SK-N-SH (cell line): ENCODE measurements at regions not wholly inside any gene's neighbourhood (a gene's known extent, or its start where the extent isn't known, plus 50 kb on each side); places are given as distances from the start of the nearest gene placed in this dataset.

ENCODE experiments used
- CTCF ChIA-PET: fragments of 300-600, 350-600 bp; formaldehyde crosslinking; extraction: SDS; loops from one replicate; lab custom pipeline; 2021; lab: Yijun Ruan, JAX
- POLR2A ChIA-PET: fragments of 350-600 bp; sonication (Branson Sonifier 250); formaldehyde crosslinking; extraction: SDS; loops from one replicate; lab custom pipeline; 2020; ENCODE audit warnings: antibody characterized with exemption, inconsistent platforms; lab: Yijun Ruan, JAX
- DNase-seq: peaks from one replicate; pipeline ENCODE4 v3.0.0; 2012
- H2AFZ ChIP-seq: fragments of 200-600 bp; sonication (generic); 2 replicates; pipeline ENCODE4 v1.8.1; 2016; ENCODE audit warnings: antibody characterized with exemption, mild to moderate bottlenecking, low read depth
- H3F3A ChIP-seq: fragments of 200-600 bp; sonication (generic); replicated peaks from 2 replicates; pipeline ENCODE3; 2016; ENCODE audit warnings: antibody characterized with exemption, mild to moderate bottlenecking; ENCODE audit not compliant: insufficient read depth
- H3K27ac ChIP-seq, 2 experiments: fragments of 200-500 bp in 1 of 2; fragments of 200-600 bp in 1 of 2; sonication (Bioruptor generic) in 1 of 2; sonication (generic), shearing (Covaris generic) in 1 of 2; 2 replicates each; pipeline versions ENCODE4 v1.5.1 to v1.6.1; 2014 to 2016; ENCODE audit warnings: low read depth in 2 of 2, inconsistent platforms in 1 of 2, low read length in 1 of 2, mild to moderate bottlenecking in 1 of 2, mixed read lengths in 1 of 2
- H3K27me3 ChIP-seq: fragments of 200-600 bp; sonication (generic), shearing (Covaris generic); 2 replicates; pipeline ENCODE4 v1.6.1; 2016; ENCODE audit warnings: mixed run types; ENCODE audit not compliant: insufficient read depth
- H3K36me3 ChIP-seq, 2 experiments: fragments of 200-500 bp in 1 of 2; fragments of 200-600 bp in 1 of 2; sonication (Bioruptor generic) in 1 of 2; sonication (generic) in 1 of 2; replicated peaks in 1 of 2; 2 replicates each; pipeline versions ENCODE3 to v1.5.1; 2014 to 2016; ENCODE audit warnings: low read length in 1 of 2, mild to moderate bottlenecking in 1 of 2; ENCODE audit not compliant: insufficient read depth in 2 of 2, control insufficient read depth in 1 of 2
- H3K4me1 ChIP-seq, 2 experiments: fragments of 200-500 bp in 1 of 2; fragments of 200-600 bp in 1 of 2; sonication (Bioruptor generic) in 1 of 2; sonication (generic), shearing (Covaris generic) in 1 of 2; 2 replicates each; pipeline versions ENCODE4 v1.5.1 to v1.6.1; 2014 to 2016; ENCODE audit warnings: low read depth in 1 of 2, low read length in 1 of 2, mixed run types in 1 of 2; ENCODE audit not compliant: insufficient read depth in 2 of 2, control insufficient read depth in 1 of 2
- H3K4me2 ChIP-seq: fragments of 200-600 bp; sonication (generic), shearing (Covaris generic); 2 replicates; pipeline ENCODE4 v1.6.1; 2017; ENCODE audit warnings: mixed run types
- H3K4me3 ChIP-seq, 2 experiments: fragments of 200-500 bp in 1 of 2; fragments of 200-600 bp in 1 of 2; sonication (Bioruptor generic) in 1 of 2; sonication (generic), shearing (Covaris generic) in 1 of 2; 2 replicates each; pipeline versions ENCODE4 v1.5.1 to v1.8.1; 2014 to 2016; ENCODE audit warnings: low read depth in 2 of 2, inconsistent platforms in 1 of 2, low read length in 1 of 2, mild to moderate bottlenecking in 1 of 2, mixed read lengths in 1 of 2, moderate library complexity in 1 of 2
- H3K79me2 ChIP-seq: fragments of 200-600 bp; sonication (generic); 2 replicates; pipeline ENCODE4 v1.8.1; 2017; ENCODE audit warnings: mild to moderate bottlenecking; ENCODE audit not compliant: insufficient read depth
- H3K9ac ChIP-seq: fragments of 200-600 bp; sonication (generic); 2 replicates; pipeline ENCODE4 v1.6.1; 2017; ENCODE audit warnings: mixed run types
- H3K9me2 ChIP-seq: fragments of 200-600 bp; sonication (generic); 2 replicates; pipeline ENCODE4 v1.6.1; 2017; ENCODE audit warnings: mixed run types
- H3K9me3 ChIP-seq: fragments of 200-600 bp; sonication (generic); 2 replicates; pipeline ENCODE4 v1.6.1; 2017; ENCODE audit warnings: mixed run types, mild to moderate bottlenecking, moderate library complexity
- H4K20me1 ChIP-seq: fragments of 200-600 bp; sonication (generic); 2 replicates; pipeline ENCODE4 v1.6.1; 2017; ENCODE audit warnings: mild to moderate bottlenecking, mixed run types; ENCODE audit not compliant: insufficient read depth
- FOXJ3 ChIP-seq: sonication (generic); formaldehyde crosslinking; IDR thresholded peaks from 2 replicates; pipeline ENCODE4 v1.5.1; 2020; ENCODE audit warnings: mild to moderate bottlenecking, missing genetic modification reagents
- GATA2 ChIP-seq: sonication (generic); formaldehyde crosslinking; IDR thresholded peaks from 2 replicates; pipeline ENCODE4 v1.5.0; 2020; ENCODE audit warnings: mild to moderate bottlenecking, missing genetic modification reagents
- MAX ChIP-seq: IDR thresholded peaks from 2 replicates; pipeline ENCODE4 v1.4.0; 2012; ENCODE audit warnings: low read depth
- MEF2A ChIP-seq: IDR thresholded peaks from 2 replicates; pipeline ENCODE4 v1.4.0; 2012; ENCODE audit warnings: low read depth, borderline replicate concordance
- MXI1 ChIP-seq: IDR thresholded peaks from 2 replicates; pipeline ENCODE4 v1.6.1; 2012; ENCODE audit warnings: mild to moderate bottlenecking, low read depth, low read length, improper control_type of control experiment
- NFIC ChIP-seq: IDR thresholded peaks from 2 replicates; pipeline ENCODE4 v1.4.0; 2012; ENCODE audit warnings: borderline replicate concordance
- NRF1 ChIP-seq: IDR thresholded peaks from 2 replicates; pipeline ENCODE4 v1.6.1; 2012; ENCODE audit warnings: low read depth, mild to moderate bottlenecking, low read length
- PBX3 ChIP-seq: IDR thresholded peaks from 2 replicates; pipeline ENCODE4; 2012
- POLR2AphosphoS5 ChIP-seq: IDR thresholded peaks from 2 replicates; pipeline ENCODE4 v1.6.1; 2012; ENCODE audit warnings: low read depth, low read length
- RAD21 ChIP-seq: IDR thresholded peaks from 2 replicates; pipeline ENCODE4 v1.6.1; 2012; ENCODE audit warnings: mild to moderate bottlenecking, low read length
- RCOR1 ChIP-seq: fragments of 150-350 bp; IDR thresholded peaks from 2 replicates; pipeline ENCODE4 v1.6.1; 2017; ENCODE audit warnings: antibody characterized with exemption, low read length
- REST ChIP-seq: IDR thresholded peaks from 2 replicates; pipeline ENCODE4 v1.6.1; 2012; ENCODE audit warnings: mild to moderate bottlenecking, low read depth, low read length, moderate library complexity
- RFX5 ChIP-seq: IDR thresholded peaks from 2 replicates; pipeline ENCODE4 v1.6.1; 2012; ENCODE audit warnings: mild to moderate bottlenecking, improper control_type of control experiment, low read length
- SIN3A ChIP-seq: IDR thresholded peaks from 2 replicates; pipeline ENCODE4 v1.6.1; 2012; ENCODE audit warnings: low read depth, mild to moderate bottlenecking, low read length, moderate library complexity, borderline replicate concordance
- SMC3 ChIP-seq: IDR thresholded peaks from 2 replicates; pipeline ENCODE4 v1.6.1; 2012; ENCODE audit warnings: low read depth, low read length, improper control_type of control experiment
- TAF1 ChIP-seq: IDR thresholded peaks from 2 replicates; pipeline ENCODE4 v1.6.1; 2012; ENCODE audit warnings: low read depth, mild to moderate bottlenecking, low read length, moderate library complexity, borderline replicate concordance
- USF1 ChIP-seq: IDR thresholded peaks from 2 replicates; pipeline ENCODE4 v1.4.0; 2012; ENCODE audit warnings: low read depth, borderline replicate concordance
- USF2 ChIP-seq: fragments of 150-350 bp; IDR thresholded peaks from 2 replicates; pipeline ENCODE4 v1.6.1; 2017; ENCODE audit warnings: antibody characterized with exemption, low read length, low read depth, borderline replicate concordance
- YY1 ChIP-seq: IDR thresholded peaks from 2 replicates; pipeline ENCODE4 v1.4.0; 2012; ENCODE audit warnings: low read depth, mild to moderate bottlenecking
- WGBS: methylation state at CpG from one replicate; pipeline ENCODE4 v1.1.6; 2017; ENCODE audit warnings: low lambda C conversion rate; 5-methylcytosine and 5-hydroxymethylcytosine counted together

DNA sequence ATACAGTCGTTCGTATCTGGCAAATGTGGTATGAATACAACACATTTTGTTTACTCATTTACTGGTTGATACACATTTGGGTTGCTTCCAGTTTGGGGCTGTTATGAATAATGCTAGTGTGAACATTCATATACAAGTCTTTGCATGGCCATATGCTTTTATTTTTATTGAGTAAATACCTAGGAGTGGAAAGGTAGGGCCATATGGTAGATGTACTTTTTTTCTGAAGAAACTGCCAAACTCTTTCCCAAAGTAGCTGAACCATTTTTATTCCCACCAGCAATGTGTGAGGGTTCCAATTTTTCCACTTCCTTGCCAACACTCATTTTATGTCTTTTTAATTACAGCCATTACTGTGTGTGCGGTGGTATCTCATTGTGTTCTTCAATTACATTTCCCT, 496.2 kb upstream of the NRXN1 start:
- no peaks in the 10 kb centered on the region for H3K27me3 ChIP-seq
- H3K9ac ChIP-seq = no peak overlapping the region
- H3K79me2 ChIP-seq = no peaks in the 10 kb centered on the region
- H3F3A ChIP-seq = no peaks in the 10 kb centered on the region
- ChIA-PET POLR2A (no interaction called here), CTCF (no interaction called here)
- WGBS = 62% methylated on average over 3 of the region's 3 CpGs
- H3K4me1 ChIP-seq = no peaks in the 10 kb centered on the region
- H3K9me3 ChIP-seq = no peaks in the 10 kb centered on the region
- H3K4me3 ChIP-seq = no peak overlapping the region
- H2AFZ ChIP-seq = no peak overlapping the region
- DNase-seq = no peak
- TF ChIP-seq YY1 (no peak), MXI1 (no peak), MAX (no peak), TAF1 (no peak), USF1 (no peak), MEF2A (no peak), FOXJ3 (CRISPR knock-in tag) (no peak), USF2 (no peak), GATA2 (no peak)
- no peaks in the 10 kb centered on the region for H3K36me3 ChIP-seq
- no peak overlapping the region for H3K27ac ChIP-seq
- H3K4me2 ChIP-seq = no peak overlapping the region
- no peaks in the 10 kb centered on the region for H4K20me1 ChIP-seq
- H3K9me2 ChIP-seq = peaks cover 1% of the 10 kb centered on the region; the same call in 1 of the 2 replicates

DNA sequence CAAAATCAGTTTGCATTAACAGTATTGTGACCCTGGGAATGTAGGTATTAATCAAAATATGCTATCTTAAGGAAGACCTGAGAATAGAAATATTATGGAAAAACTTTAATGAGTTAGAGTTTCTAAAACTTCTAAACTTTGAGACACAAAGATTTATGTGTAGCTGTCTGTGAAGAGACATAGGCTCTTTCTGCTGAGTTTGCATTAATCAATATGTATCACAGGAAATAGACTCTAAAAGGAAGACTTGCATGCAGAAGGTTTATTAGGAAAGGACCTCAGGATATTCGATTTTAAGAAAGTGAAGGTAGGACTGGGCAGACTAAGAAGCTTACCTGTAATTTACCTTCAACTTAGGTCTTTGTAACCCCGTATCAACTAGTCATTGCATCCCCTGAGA, 494.8 kb upstream of the NRXN1 start:
- no peak for TF ChIP-seq RCOR1
- Histone ChIP-seq H3K4me1 (no peaks in the 10 kb centered on the region), H3F3A (no peaks in the 10 kb centered on the region), H3K79me2 (no peaks in the 10 kb centered on the region), H3K4me3 (no peak overlapping the region), H3K9me3 (no peaks in the 10 kb centered on the region), H3K9me2 (peaks cover 4% of the 10 kb centered on the region; the same call in 1 of the 2 replicates), H3K9ac (no peak overlapping the region), H3K27me3 (no peaks in the 10 kb centered on the region), H4K20me1 (no peaks in the 10 kb centered on the region), H2AFZ (no peak overlapping the region), H3K4me2 (no peak overlapping the region), H3K27ac (no peak overlapping the region), H3K36me3 (no peaks in the 10 kb centered on the region)
- ChIA-PET CTCF (no interaction called here), POLR2A (no interaction called here)
- DNase-seq = no peak
- 12% methylated on average over 2 of the region's 2 CpGs for WGBS

GRCh38 chr2:51516667-51517066, 484.7 kb upstream of the NRXN1 start:
- no peak overlapping the region for H3K4me3 ChIP-seq
- no peak overlapping the region for H3K4me2 ChIP-seq
- H3K9me3 ChIP-seq = no peaks in the 10 kb centered on the region
- no peaks in the 10 kb centered on the region for H3K79me2 ChIP-seq
- no peak for DNase-seq
- POLR2A ChIA-PET = no interaction called here
- no peaks in the 10 kb centered on the region for H3F3A ChIP-seq
- H4K20me1 ChIP-seq = no peaks in the 10 kb centered on the region
- H3K4me1 ChIP-seq = no peaks in the 10 kb centered on the region
- no peak overlapping the region for H3K9ac ChIP-seq
- H2AFZ ChIP-seq = no peak overlapping the region; the same call in 1 of the 2 replicates
- WGBS = 15% methylated on average over 2 of the region's 2 CpGs
- no peaks in the 10 kb centered on the region for H3K36me3 ChIP-seq
- H3K27ac ChIP-seq = no peak overlapping the region
- no peaks in the 10 kb centered on the region for H3K27me3 ChIP-seq
- no peaks in the 10 kb centered on the region for H3K9me2 ChIP-seq
- CTCF ChIA-PET = no interaction called here
- TF ChIP-seq REST = no peak
- TF ChIP-seq PBX3 = no peak
- no peak for TF ChIP-seq NFIC
- TF ChIP-seq SMC3 = no peak
- TF ChIP-seq SIN3A = no peak
- TF ChIP-seq NRF1 = no peak
- TF ChIP-seq RAD21 = no peak
- TF ChIP-seq RFX5 = no peak
- no peak for TF ChIP-seq POLR2AphosphoS5
- TF ChIP-seq YY1 = no peak
